ENCODE measurements at regions not wholly inside any gene's neighbourhood (a gene's known extent, or its start where the extent isn't known, plus 50 kb on each side); places are given as distances from the start of the nearest gene placed in this dataset.

GRCh38 chr6:167420177-167420576, 95.3 kb downstream of the TTLL2 start (continued):
- TF ChIP-seq ZNF589 (CRISPR knock-in tag; conservative IDR thresholded peaks at IDR 0.05) (no peak), ZFYVE20 (CRISPR knock-in tag; IDR thresholded peaks at IDR 0.05; ENCODE audit: borderline replicate concordance, low read depth) (no peak), MEF2D (CRISPR knock-in tag; IDR thresholded peaks at IDR 0.05) (0 out of 2 replicates have a peak, but pooled peaks have one; percentile 29), SUZ12 (IDR thresholded peaks at IDR 0.05; ENCODE audit: low read depth, low read length) (no peak), NRL (CRISPR knock-in tag; IDR thresholded peaks at IDR 0.05; ENCODE audit: borderline replicate concordance) (no peak), ZC3H13 (CRISPR knock-in tag; IDR thresholded peaks at IDR 0.05) (0 out of 2 replicates have a peak, but pooled peaks have one; percentile 24), ZNF703 (CRISPR knock-in tag; IDR thresholded peaks at IDR 0.05; ENCODE audit: borderline replicate concordance) (no peak), ZNF263 (CRISPR knock-in tag; IDR thresholded peaks at IDR 0.05) (no peak), PRPF4 (IDR thresholded peaks at IDR 0.05; ENCODE audit: low read depth, low read length, poor library complexity, severe bottlenecking) (no peak), ZNF580 (CRISPR knock-in tag; IDR thresholded peaks at IDR 0.05; ENCODE audit: borderline replicate concordance, low read depth) (no peak), AKAP8 (CRISPR knock-in tag; IDR thresholded peaks at IDR 0.05) (peak; percentile 33; the same call in 1 of the 2 replicates), MBNL3 (CRISPR knock-in tag; conservative IDR thresholded peaks at IDR 0.05) (no peak), ZNF720 (CRISPR knock-in tag; IDR thresholded peaks at IDR 0.05) (no peak), POLR2G (IDR thresholded peaks at IDR 0.05; ENCODE audit: low read depth, low read length) (0 out of 2 replicates have a peak, but pooled peaks have one; percentile 4), ZBTB4 (CRISPR knock-in tag; IDR thresholded peaks at IDR 0.05; ENCODE audit: borderline replicate concordance) (no peak), POLR2A (IDR thresholded peaks at IDR 0.05; ENCODE audit: insufficient read depth in 1 of 2, low read depth in 2 of 2, low read length in 2 of 2) (0 out of 4 replicates have a peak, but pooled peaks of 1 of the 2 experiments have one; percentile 9), RBM39 (IDR thresholded peaks at IDR 0.05; ENCODE audit: low read depth, low read length, poor library complexity, severe bottlenecking) (no peak), DBP (CRISPR knock-in tag; IDR thresholded peaks at IDR 0.05; ENCODE audit: not compliant biosample characterization) (no peak), ATF7-NPFF (CRISPR knock-in tag; IDR thresholded peaks at IDR 0.05; ENCODE audit: low read depth) (no peak), ZSCAN30 (CRISPR knock-in tag; IDR thresholded peaks at IDR 0.05) (no peak), ZNF605 (CRISPR knock-in tag; IDR thresholded peaks at IDR 0.05) (no peak), THAP8 (CRISPR knock-in tag; IDR thresholded peaks at IDR 0.05; ENCODE audit: borderline replicate concordance) (no peak), YY1 (IDR thresholded peaks at IDR 0.05; ENCODE audit: insufficient read depth, insufficient replicate concordance, low read depth, low read length) (no peak), ZSCAN21 (CRISPR knock-in tag; IDR thresholded peaks at IDR 0.05; ENCODE audit: borderline replicate concordance) (0 out of 2 replicates have a peak, but pooled peaks have one; percentile 20), MXD3 (CRISPR knock-in tag; IDR thresholded peaks at IDR 0.05) (no peak), SNAI1 (CRISPR knock-in tag; IDR thresholded peaks at IDR 0.05; ENCODE audit: borderline replicate concordance) (no peak)
